ENCODE measurements at regions not wholly inside any gene's neighbourhood (a gene's known extent, or its start where the extent isn't known, plus 50 kb on each side); places are given as distances from the start of the nearest gene placed in this dataset.

GRCh38 chr11:10938650-10939387 lies 81.0 kb upstream of the ZBED5 start:
- no peak for TF ChIP-seq CTCF (IDR thresholded peaks at IDR 0.05; ENCODE audit: insufficient read depth, low read length)
- no peak for TF ChIP-seq REST (IDR thresholded peaks at IDR 0.05; ENCODE audit: insufficient replicate concordance, low read depth)
- TF ChIP-seq POLR2AphosphoS5 (IDR thresholded peaks at IDR 0.05; ENCODE audit: low read depth) = no peak
- TF ChIP-seq SPI1 (IDR thresholded peaks at IDR 0.05; ENCODE audit: borderline replicate concordance, low read depth) = no peak

All from HL-60 (cell line).